CD4-positive, alpha-beta T cell treated with Interferon alpha-2 for 1 hour (primary cell): ENCODE measurements at regions not wholly inside any gene's neighbourhood (a gene's known extent, or its start where the extent isn't known, plus 50 kb on each side); places are given as distances from the start of the nearest gene placed in this dataset.
"Not testable (repeated sequence)": the region's sequence is repeated elsewhere in the genome, so short reads cannot be mapped to it uniquely, and the experiment has no call there.

ENCODE experiments used
- DNase-seq, 2 donors: peaks; one replicate each; pipeline ENCODE4 v3.0.0-alpha.2; 2020 to 2022

GRCh38 chr1:243996223-243996622 lies 54.9 kb upstream of the ZBTB18 start:
- no peak for DNase-seq

- DNase-seq, result no peak
These were observed 59.4 kb upstream of the ZBTB18 start for GRCh38 chr1:243991650-243992049.

- no peak for DNase-seq
These were observed 66.3 kb upstream of the ZBTB18 start for GRCh38 chr1:243984788-243985187.

- no peak for DNase-seq
These were observed 68.5 kb upstream of the ZBTB18 start for GRCh38 chr1:243982447-243983018.

- DNase-seq, result no peak
These were observed 70.6 kb upstream of the ZBTB18 start for GRCh38 chr1:243980471-243980870.

- DNase-seq, result no peak
These were observed 71.0 kb upstream of the ZBTB18 start for GRCh38 chr1:243980071-243980470.

GRCh38 chr1:243979396-243979795 lies 71.7 kb upstream of the ZBTB18 start:
- no peak for DNase-seq

- DNase-seq, result no peak
These were observed 74.0 kb upstream of the ZBTB18 start for GRCh38 chr1:243977094-243977493.

- DNase-seq, result no peak
These were observed 76.4 kb upstream of the ZBTB18 start for GRCh38 chr1:243974451-243975292.

- no peak for DNase-seq
These were observed 77.9 kb upstream of the ZBTB18 start for GRCh38 chr1:243973169-243973568.

GRCh38 chr1:243970077-243970476 lies 81.0 kb upstream of the ZBTB18 start:
- DNase-seq, result no peak

- no peak for DNase-seq
These were observed 82.7 kb upstream of the ZBTB18 start for GRCh38 chr1:243968413-243968812.

- DNase-seq, result no peak
These were observed 86.2 kb upstream of the ZBTB18 start for GRCh38 chr1:243964915-243965314.

- DNase-seq, result no peak
These were observed 87.5 kb upstream of the ZBTB18 start for GRCh38 chr1:243963571-243963970.

- no peak for DNase-seq
These were observed 88.5 kb upstream of the ZBTB18 start for GRCh38 chr1:243962541-243962940.

- DNase-seq, result no peak
These were observed 91.1 kb upstream of the ZBTB18 start for GRCh38 chr1:243959998-243960397.

GRCh38 chr1:243957141-243957540 lies 93.9 kb upstream of the ZBTB18 start:
- no peak for DNase-seq

- no peak for DNase-seq
These were observed 94.6 kb upstream of the ZBTB18 start for GRCh38 chr1:243956450-243956849.

GRCh38 chr1:243951207-243951606 lies 99.9 kb upstream of the ZBTB18 start:
- DNase-seq, result not testable (repeated sequence)

GRCh38 chr1:243950166-243950565 lies 100.1 kb upstream of the AKT3 start:
- DNase-seq, result no peak

GRCh38 chr1:243946946-243947345 lies 96.9 kb upstream of the AKT3 start:
- peak; percentile 7 to 44 for DNase-seq

GRCh38 chr1:243946253-243946652 lies 96.2 kb upstream of the AKT3 start:
- DNase-seq, result no peak

GRCh38 chr1:243945727-243946126 lies 95.7 kb upstream of the AKT3 start:
- DNase-seq, result no peak

GRCh38 chr1:243944429-243945160 lies 94.6 kb upstream of the AKT3 start:
- no peak for DNase-seq
